Hematopoietic multipotent progenitor cell treated with erythropoietin and hydrocortisone succinate and interleukin-3 and kit ligand, for 17 days (in vitro differentiated cells): ENCODE measurements at regions not wholly inside any gene's neighbourhood (a gene's known extent, or its start where the extent isn't known, plus 50 kb on each side); places are given as distances from the start of the nearest gene placed in this dataset.
"Not testable (repeated sequence)": the region's sequence is repeated elsewhere in the genome, so short reads cannot be mapped to it uniquely, and the experiment has no call there.

Experiments
- DNase-seq: peaks from one replicate; pipeline ENCODE4 v3.0.0-alpha.2; 2015; ENCODE audit warnings: low spot score

DNA sequence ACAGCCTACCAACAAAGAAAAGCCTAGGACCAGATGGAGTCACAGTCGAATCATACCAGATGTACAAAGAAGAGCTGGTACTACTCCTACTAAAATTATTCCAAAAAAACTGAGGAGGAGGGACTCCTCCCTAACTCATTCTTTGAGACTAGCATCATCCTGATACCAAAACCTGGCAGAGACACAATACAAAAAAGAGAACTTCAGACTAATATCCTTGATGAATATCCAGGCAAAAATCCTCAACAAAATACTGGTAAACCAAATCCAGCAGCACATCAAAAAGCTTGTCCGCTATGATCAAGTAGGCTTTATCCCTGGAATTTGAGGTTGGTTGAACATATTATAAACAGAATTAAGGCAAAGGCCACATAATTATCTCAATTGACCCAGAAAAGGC lies 900.4 kb upstream of the ARRDC3 start:
- no peak for DNase-seq

DNA sequence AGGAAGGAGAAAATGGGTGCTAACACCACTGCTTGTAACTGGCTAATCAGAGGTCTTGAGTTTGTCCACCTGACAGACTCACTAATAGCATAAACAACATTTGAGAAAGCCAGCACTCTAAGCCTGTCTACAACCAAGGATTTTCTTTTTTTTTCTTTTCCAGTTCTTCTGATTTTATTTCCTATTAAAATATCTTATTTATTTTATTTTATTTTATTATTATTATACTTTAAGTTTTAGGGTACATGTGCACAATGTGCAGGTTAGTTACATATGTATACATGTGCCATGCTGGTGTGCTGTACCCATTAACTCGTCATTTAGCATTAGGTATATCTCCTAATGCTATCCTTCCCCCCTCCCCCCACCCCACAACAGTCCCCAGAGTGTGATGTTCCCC lies 888.6 kb upstream of the ARRDC3 start:
- not testable (repeated sequence) for DNase-seq

DNA sequence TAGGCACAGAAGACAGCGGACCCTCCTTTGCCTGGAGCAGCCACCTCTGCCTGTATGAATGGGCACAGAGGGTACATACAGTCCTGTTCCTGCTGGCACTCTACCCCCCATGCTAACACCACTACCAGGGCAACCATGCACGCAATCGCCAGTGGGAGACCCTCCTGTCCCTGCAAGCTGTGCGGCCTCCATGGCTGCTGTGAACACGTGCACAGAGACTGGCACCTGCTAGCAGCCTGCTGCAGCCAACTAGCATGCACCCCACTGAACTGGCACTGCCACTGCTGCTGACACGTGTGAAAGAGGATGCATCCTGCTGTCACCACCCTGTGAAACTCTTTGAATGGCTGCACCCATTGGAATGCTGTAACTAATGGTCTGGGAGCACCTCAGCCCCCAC lies 885.2 kb upstream of the ARRDC3 start:
- no peak for DNase-seq

DNA sequence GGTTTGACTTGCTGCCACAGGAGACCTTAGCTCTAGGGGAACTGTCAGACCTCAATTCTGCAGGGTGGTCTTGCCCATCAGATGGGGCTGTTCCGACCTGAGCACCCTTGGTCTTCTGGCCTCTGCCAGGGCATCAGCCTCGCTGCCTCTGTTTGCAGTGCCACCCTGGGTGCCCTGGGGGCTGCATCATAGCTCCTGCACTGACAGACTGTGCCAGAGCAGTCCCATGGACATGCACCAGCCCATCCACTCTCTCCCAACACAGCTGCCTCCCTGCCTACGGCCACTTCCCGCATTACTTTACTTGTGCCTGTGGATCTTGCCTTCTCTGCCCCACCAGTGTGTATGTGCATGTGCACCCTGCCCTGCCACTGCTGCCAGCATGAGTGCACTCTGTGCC lies 884.7 kb upstream of the ARRDC3 start:
- no peak for DNase-seq

DNA sequence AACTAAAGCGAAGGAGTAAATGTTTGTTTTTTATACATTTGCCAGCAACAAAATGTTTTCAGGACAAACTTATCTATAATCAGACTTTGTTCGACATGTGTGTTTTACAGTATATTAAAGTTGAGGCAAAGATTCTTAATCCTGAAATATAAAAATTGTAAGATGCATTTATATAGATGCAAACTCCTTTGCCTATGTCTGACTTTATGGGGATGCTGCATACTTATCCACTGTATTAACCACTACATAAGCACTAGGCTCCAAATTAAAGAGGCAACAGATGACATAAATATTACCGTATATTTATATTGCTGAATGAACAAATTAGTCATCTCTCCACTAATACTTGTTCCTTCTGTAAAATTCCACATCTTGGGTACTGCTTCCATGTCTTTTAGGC lies 882.7 kb upstream of the ARRDC3 start:
- DNase-seq: no peak

DNA sequence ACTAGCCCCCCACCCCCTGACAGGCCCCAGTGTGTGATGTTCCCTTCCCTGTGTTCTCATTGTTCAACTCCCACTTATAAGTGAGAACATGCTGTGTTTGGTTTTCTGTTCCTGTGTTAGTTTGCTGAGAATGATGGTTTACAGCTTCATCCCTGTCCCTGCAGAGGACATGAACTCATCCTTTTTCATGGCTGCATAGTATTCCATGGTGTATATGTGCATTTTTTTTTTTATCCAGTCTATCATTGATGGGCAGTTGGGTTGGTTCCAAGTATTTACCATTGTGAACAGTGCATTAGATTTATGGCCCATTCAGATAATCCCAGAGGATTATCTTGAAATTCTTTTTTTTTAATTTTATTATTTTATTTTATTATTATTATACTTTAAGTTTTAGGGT lies 872.5 kb upstream of the ARRDC3 start:
- not testable (repeated sequence) for DNase-seq

DNA sequence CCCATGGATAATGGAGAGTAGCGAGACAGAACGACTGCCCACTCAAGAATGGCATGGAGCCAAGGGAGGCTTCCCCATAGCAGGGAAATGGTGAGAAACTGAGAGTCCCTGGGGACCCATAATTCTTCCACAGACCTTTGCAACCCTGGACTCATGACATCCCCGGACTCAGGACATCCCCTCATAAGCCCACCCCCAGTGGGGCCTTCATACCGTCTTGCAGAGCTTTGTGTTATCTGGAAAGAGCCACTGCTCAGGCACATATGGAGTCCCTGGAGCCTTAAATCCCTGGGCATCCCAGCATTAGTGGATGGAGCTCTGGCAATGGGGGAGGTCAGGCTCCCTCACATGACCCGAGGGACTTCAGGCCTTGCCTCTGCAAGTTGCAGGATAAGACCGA lies 865.4 kb upstream of the ARRDC3 start:
- no peak for DNase-seq

DNA sequence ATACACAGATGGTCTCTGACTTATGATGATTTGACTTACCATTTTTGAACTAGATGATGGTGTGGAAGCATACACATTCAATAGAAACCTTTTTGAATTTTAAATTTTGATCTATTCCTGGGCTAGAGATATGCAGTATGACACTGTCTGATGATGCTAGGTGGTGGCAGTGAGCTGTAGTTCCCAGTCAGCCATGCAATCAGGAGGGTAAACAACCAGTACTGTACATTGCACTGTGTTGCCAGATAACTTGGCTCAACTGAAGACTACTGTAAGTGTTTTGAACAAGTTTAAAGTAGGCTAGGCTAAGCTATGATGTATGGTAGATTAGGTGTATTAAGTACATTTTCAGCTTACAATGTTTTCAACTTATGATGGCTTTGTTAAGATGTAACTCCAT lies 859.1 kb upstream of the ARRDC3 start:
- no peak for DNase-seq

DNA sequence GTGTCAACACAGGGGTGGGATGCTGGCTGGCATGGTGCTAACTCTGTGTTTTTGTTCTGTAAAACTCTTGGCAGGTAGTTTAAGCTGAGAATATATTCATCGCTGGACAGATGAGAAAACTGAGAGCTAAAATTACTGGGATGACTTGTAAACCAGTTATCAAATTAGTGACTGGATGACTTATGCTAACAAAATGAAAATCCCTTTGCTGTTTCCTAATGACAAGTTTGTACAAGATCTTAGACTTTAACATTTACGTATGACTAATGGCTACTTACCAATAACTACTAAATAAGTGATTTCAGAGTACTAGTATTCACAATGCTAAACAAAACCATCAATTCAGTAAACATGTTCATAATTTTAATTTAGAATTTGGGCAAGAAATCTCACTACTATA lies 854.8 kb upstream of the ARRDC3 start:
- no peak for DNase-seq

DNA sequence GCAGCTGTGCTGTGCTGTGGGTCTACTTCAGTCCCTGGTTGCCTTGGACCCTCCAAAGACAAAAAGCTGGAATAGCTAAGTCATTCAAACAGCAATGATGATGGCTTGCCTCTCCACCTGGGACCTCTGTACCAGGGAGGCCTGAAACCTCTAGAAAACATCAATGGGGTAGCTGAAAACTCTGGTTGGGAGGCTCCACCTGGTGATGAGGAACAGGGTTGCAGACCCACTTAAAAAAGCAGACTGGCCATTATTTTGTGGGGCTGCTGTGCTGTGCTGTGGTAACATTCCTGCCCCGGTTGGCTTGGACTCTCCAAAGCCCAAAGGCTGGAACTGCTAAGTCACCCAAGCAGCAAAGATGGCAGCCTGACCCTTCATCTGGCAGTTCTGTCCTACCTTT lies 839.3 kb upstream of the ARRDC3 start:
- no peak for DNase-seq

DNA sequence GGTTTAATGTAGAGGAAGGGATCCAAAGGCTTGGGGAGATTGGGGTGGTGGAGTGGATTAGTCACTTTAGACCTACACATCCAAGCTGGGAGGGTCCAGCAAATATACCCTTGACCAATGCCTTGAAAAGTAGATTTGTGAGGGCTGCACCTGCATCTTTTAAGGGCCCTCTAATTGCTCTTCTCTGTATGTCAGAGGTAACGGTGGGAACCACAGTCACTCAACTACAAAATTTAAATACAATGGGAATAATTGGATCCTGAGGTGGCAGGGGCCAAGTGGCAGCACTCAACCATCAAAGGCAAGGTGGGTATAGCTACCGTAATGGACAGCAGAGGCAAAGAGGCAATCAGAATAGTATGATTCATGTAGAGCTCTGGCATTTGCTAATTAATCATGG lies 833.7 kb upstream of the ARRDC3 start:
- not testable (repeated sequence) for DNase-seq

DNA sequence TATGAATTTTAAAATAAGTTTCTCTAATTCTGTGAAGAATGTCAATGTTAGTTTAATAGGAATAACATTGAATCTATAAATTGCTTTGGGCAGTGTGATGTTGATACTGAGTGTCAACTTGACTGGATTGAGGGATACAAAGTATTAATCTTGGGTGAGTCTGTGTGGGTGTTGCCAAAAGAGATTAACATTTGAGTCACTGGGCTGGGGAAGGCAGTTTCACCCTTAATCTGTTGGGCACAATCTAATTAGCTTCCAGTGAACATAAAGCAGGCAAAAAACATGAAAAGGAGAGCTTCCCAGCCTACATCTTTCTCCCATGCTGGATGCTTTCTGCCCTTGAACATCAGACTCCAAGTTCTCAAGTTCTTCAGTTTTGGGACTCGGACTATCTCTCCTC lies 832.0 kb upstream of the ARRDC3 start:
- DNase-seq: no peak

DNA sequence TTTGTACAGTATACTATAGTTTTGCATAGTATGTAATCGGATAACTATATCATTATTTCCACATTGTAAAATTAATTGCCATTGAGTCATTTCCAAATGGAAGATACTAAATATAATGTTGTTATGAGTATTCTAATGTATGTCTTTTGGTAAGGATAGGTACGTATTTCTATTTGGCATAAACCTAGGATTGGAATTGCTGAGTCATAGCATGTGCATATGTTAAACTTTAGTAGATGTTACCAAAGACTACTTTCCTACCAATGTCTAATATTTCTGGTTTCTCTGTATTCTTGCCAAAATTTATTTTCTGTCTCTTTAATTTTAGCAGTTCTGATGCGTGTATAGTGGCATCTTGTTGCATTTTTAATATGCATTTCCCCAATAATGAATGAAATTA lies 825.1 kb upstream of the ARRDC3 start:
- no peak for DNase-seq

DNA sequence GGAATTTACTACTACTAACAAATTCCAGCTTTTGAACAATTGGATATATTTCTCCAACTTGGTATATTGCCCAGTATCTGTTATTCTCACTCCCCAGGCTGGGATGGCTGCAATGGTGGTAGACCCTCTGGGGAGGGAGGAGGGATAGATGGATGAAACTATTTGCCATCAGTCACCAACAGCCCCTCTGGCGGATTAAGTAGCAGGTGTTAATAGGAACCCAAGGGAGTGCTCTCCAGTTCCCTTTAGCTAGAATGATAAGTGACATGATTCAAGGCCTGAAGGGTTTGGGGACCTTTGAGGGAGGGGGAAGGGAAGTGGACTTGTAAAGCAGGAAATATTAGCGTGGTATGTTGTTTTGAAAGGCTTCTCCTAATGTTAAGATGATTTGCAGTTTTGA lies 824.0 kb upstream of the ARRDC3 start:
- DNase-seq: no peak

DNA sequence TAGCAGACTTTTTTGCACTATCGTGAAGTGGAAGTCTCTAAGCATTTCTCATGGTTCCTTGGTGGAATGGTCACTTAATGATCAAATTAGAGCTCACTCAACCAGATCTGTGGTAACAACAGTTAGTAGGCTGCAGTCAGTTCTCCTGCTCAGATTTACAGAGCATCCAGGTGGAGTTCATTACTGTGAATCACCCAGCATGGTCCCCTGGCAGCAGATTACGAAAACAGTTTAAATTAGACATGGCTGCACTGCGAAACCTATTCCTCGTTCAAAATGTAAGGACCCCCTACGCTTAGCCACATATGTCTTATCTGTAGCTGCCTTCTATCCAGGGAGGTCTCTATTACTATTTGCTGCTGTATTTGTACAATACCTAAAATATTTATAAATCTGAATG lies 823.6 kb upstream of the ARRDC3 start:
- no peak for DNase-seq

DNA sequence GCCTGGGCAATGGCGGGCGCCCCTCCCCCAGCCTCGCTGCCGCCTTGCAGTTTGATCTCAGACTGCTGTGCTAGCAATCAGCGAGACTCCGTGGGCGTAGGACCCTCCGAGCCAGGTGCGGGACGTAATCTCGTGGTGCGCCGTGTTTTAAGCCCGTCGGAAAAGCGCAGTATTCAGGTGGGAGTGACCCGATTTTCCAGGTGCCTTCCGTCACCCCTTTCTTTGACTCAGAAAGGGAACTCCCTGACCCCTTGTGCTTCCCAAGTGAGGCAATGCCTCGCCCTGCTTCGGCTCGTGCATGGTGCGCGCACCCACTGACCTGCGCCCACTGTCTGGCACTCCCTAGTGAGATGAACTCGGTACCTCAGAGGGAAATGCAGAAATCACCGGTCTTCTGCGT lies 815.9 kb upstream of the ARRDC3 start:
- DNase-seq: not testable (repeated sequence)

DNA sequence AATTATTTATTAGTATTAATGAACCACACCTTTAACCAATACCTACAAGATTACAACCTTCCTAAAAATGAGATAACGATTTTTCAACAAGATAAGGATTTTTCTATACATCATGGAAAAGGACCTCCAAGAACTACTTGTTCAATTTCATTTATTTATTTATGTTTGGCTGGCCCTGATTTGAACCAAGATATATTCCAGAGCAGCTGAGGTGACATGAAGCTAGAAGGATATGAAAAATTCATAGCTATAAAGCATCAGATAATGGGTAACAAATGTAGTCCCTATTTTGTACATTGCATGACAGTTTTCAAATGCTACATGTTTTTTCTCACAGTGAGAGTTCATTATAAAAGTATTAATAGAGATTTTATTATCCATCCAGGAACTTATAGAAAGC lies 798.5 kb upstream of the ARRDC3 start:
- no peak for DNase-seq

DNA sequence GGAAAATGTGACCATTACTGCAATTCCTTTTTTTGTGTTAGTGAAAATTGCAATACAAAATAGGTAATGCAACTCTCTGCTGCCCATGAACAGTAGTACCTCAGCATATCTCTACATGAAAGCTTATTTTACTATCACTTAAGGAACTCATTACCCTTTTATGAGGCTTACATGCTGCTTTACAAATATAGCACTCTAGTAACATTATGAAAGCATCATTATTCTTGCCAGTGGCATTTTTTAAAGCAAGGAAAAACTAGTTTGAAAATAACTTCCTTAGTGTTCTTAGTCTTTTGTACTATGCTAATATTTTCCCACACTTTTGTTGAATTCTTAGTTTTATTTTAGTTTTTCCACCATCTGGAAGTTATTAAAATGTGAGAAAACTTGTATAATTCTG lies 797.3 kb upstream of the ARRDC3 start:
- DNase-seq: no peak

DNA sequence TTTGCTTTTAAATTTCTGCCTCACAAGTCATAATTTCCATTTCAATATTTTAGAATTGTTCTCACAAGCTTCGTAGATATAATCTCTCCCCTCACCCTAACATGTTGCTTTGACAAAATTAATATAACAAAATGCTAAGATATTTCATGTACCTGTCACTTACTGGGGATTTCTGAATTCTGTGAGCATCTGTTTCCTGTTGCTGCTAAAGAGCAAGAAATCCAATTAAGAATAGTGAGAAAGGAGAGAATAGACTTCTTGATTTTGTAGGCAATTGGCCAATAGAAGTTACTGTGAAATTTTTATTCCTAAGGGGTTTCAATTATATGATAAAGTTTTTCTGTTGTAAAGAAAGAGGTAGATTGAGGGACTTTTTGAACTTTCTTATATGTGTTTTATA lies 796.5 kb upstream of the ARRDC3 start:
- no peak for DNase-seq

DNA sequence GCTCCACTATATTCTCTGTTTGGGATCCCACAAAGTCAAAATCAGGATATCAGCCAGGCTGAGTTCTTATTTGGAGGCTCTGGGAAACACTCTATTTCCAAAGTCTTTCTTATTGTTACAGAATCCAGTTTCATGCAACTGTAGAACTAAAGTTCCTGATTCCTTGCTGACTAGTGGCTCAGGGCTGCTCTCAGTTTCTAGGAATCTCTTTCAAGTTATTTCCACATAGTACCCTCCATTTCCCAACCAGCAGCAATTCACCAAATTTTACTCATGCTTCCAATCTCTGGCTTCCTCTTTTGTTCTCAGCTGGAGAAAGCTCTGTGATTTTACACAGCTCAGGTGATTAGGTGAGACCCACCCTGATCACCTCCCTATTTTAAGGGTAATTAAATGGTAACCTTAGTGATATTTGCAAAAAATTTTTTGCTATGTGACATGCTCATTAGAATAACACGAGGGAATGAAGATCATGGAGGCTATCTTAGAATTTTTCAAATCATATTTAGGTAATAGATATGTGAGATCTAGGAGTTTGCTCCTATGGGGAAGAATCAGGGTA lies 794.9 kb upstream of the ARRDC3 start:
- no peak for DNase-seq

DNA sequence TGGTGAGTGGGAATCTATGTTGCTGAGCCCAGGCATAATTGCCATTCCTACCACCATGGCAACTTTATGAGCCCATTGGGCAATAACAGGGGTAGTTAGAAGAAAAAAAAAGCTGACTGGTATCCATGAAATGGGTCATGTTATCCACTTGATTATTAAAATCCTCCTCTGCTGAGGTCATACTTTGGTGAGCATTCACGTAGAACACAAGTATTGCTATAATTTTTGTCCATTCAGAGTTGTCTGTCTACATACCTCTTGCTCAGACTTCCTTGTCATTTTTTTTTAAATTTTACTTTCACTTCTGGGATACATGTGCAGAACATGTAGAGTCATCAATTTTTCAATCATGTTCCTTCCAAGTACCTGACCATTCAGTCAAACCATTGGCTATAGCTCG lies 780.8 kb upstream of the ARRDC3 start:
- DNase-seq: no peak

DNA sequence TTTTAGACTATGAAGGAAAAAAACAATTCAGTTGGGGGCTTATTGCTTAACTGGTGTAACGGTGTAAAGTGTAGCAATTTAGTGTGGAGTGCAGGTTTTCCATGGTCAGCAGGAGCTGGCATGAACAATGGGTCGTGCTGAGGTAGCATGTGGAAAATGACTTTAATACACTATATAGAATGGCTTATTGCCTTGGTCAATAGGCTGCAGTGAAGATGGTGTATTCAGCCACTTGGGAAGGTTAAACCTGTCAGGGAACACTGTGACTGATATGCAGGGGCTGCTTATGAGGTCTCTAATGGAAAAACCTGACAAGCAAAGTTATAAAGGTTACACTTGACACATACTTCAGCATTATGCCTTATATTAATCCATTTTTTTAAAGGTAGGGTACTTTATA lies 764.7 kb upstream of the ARRDC3 start:
- no peak for DNase-seq

DNA sequence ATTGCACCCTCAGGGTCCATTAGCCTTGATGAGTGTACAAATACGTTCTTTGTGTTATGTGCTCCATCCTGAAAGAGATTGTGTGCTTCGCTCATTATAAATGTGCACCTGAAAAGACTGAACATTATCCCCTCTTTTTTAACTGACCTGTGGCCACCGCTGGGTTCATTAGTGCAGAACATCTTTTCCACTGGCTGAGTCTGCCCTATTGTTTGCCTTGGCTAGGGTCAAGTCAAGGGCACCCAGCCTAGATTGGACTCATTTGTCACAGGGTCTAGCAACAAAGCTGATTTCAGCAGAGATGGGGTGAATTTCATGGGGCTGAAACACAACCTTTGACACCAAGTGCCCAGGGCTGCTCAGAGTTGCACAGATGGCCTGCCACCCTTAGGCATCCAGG lies 764.1 kb upstream of the ARRDC3 start:
- no peak for DNase-seq

DNA sequence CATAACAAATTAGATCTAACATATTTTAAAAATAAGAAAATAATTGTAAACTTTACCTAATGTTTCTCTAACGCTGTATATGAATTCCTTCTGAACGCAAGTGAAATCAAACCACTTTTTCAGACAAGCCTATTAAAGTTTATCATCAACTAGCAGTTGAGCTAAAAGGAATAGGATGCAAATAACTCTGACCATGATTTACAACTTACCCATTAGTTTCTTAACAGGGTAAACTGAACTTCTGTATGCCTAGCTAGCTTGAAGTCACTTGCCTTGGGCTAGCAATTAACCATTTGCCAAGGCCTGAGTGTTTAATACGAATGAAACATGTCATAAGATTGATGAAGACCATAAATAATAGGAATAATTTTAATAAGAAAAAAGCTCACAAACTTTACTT lies 762.7 kb upstream of the ARRDC3 start:
- no peak for DNase-seq

DNA sequence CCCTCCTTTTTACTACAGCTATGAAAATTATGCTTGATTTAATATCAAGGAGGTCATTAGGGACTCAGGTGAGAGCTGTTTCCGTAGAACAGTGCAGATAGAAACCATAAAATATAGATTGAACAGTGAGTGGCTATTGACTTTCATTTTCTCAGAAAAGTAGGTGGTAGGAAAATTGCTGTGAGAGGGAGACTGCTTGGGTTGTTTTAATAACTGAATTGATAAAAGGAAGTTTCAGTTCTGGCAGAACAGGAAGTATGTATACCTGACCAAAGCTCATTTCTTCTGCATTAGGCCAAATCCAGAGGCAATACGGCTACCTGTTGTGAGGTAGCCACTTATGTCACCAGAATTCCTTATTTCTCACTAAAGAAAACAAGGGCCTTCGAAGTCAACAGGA lies 761.7 kb upstream of the ARRDC3 start:
- no peak for DNase-seq
